ENCODE measurements at regions not wholly inside any gene's neighbourhood (a gene's known extent, or its start where the extent isn't known, plus 50 kb on each side); places are given as distances from the start of the nearest gene placed in this dataset.

GRCh38 chr4:1469043-1469442 is 62.8 kb upstream of the NKX1-1 start:
- TF ChIP-seq, protein P1, sequence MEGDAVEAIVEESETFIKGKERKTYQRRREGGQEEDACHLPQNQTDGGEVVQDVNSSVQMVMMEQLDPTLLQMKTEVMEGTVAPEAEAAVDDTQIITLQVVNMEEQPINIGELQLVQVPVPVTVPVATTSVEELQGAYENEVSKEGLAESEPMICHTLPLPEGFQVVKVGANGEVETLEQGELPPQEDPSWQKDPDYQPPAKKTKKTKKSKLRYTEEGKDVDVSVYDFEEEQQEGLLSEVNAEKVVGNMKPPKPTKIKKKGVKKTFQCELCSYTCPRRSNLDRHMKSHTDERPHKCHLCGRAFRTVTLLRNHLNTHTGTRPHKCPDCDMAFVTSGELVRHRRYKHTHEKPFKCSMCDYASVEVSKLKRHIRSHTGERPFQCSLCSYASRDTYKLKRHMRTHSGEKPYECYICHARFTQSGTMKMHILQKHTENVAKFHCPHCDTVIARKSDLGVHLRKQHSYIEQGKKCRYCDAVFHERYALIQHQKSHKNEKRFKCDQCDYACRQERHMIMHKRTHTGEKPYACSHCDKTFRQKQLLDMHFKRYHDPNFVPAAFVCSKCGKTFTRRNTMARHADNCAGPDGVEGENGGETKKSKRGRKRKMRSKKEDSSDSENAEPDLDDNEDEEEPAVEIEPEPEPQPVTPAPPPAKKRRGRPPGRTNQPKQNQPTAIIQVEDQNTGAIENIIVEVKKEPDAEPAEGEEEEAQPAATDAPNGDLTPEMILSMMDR (IDR thresholded peaks at IDR 0.05; ENCODE audit: borderline replicate concordance, extremely low read depth, low read length, poor library complexity, severe bottlenecking): no peak
- TF ChIP-seq EZH2 (IDR thresholded peaks at IDR 0.05; ENCODE audit: borderline replicate concordance, low read depth, low read length, severe bottlenecking): no peak
